ENCODE measurements at regions not wholly inside any gene's neighbourhood (a gene's known extent, or its start where the extent isn't known, plus 50 kb on each side); places are given as distances from the start of the nearest gene placed in this dataset.

- H3K27me3 ChIP-seq (ENCODE audit: control insufficient read depth, insufficient read depth, low read length), result no peaks in the 10 kb centered on the region
- FAIRE-seq, result no peak
- no peak overlapping the region for H3K4me3 ChIP-seq (ENCODE audit: low read depth, low read length)
- TF ChIP-seq, protein P1, sequence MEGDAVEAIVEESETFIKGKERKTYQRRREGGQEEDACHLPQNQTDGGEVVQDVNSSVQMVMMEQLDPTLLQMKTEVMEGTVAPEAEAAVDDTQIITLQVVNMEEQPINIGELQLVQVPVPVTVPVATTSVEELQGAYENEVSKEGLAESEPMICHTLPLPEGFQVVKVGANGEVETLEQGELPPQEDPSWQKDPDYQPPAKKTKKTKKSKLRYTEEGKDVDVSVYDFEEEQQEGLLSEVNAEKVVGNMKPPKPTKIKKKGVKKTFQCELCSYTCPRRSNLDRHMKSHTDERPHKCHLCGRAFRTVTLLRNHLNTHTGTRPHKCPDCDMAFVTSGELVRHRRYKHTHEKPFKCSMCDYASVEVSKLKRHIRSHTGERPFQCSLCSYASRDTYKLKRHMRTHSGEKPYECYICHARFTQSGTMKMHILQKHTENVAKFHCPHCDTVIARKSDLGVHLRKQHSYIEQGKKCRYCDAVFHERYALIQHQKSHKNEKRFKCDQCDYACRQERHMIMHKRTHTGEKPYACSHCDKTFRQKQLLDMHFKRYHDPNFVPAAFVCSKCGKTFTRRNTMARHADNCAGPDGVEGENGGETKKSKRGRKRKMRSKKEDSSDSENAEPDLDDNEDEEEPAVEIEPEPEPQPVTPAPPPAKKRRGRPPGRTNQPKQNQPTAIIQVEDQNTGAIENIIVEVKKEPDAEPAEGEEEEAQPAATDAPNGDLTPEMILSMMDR (IDR thresholded peaks at IDR 0.05; ENCODE audit: insufficient read depth, low read length, severe bottlenecking), result no peak
- no peak for DNase-seq (ENCODE audit: low read depth)
- H3K36me3 ChIP-seq (ENCODE audit: control insufficient read depth, insufficient read depth, low read length), result no peaks in the 10 kb centered on the region
These were observed 223.6 kb downstream of the FOXO1 start for GRCh38 chr13:40442826-40443225.

DNA sequence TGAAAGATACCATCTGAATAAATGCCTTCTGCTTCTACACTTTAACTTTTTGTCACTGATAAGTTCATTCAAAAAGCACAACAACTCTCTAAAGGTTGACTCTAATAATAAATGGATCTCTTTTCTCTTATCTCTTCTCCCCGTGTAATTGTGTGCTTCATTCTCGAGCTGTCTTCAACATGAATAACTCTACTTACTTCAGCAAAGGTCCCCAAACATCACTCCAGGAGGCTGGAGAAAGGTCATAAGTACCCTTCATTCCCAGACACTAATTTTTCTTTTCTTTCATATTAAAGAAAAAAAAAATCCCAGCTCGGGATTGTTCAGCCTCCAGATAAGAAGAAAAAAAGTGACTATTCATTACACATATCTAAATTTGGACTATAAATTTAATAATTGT is 222.2 kb downstream of the FOXO1 start:
- FAIRE-seq (no peak), DNase-seq (ENCODE audit: low read depth) (no peak)
- Histone ChIP-seq H3K36me3 (ENCODE audit: control insufficient read depth, insufficient read depth, low read length) (no peaks in the 10 kb centered on the region), H3K27me3 (ENCODE audit: control insufficient read depth, insufficient read depth, low read length) (no peaks in the 10 kb centered on the region), H3K4me3 (ENCODE audit: low read depth, low read length) (no peak overlapping the region)
- TF ChIP-seq, protein P1 (IDR thresholded peaks at IDR 0.05; ENCODE audit: insufficient read depth, low read length, severe bottlenecking), result no peak

- H3K4me3 ChIP-seq (ENCODE audit: low read depth, low read length), result no peak overlapping the region
- peak; percentile 99 for DNase-seq (ENCODE audit: low read depth)
These were observed 220.9 kb downstream of the FOXO1 start for GRCh38 chr13:40445557-40445990.

GRCh38 chr13:40446365-40446764 is 220.1 kb downstream of the FOXO1 start:
- Histone ChIP-seq H3K4me3 (ENCODE audit: low read depth, low read length) (no peak overlapping the region), H3K27me3 (ENCODE audit: control insufficient read depth, insufficient read depth, low read length) (no peaks in the 10 kb centered on the region), H3K36me3 (ENCODE audit: control insufficient read depth, insufficient read depth, low read length) (no peaks in the 10 kb centered on the region)
- FAIRE-seq, result no peak
- TF ChIP-seq, protein P1 (IDR thresholded peaks at IDR 0.05; ENCODE audit: insufficient read depth, low read length, severe bottlenecking), result no peak
- peak; percentile 57 for DNase-seq (ENCODE audit: low read depth)

More at GRCh38 chr13:40445557-40445990, 220.9 kb downstream of the FOXO1 start:
- TF ChIP-seq, protein P1 (IDR thresholded peaks at IDR 0.05; ENCODE audit: insufficient read depth, low read length, severe bottlenecking), result no peak
- FAIRE-seq, result peak; percentile 66
- H3K36me3 ChIP-seq (ENCODE audit: control insufficient read depth, insufficient read depth, low read length), result no peaks in the 10 kb centered on the region
- H3K27me3 ChIP-seq (ENCODE audit: control insufficient read depth, insufficient read depth, low read length), result no peaks in the 10 kb centered on the region

DNA sequence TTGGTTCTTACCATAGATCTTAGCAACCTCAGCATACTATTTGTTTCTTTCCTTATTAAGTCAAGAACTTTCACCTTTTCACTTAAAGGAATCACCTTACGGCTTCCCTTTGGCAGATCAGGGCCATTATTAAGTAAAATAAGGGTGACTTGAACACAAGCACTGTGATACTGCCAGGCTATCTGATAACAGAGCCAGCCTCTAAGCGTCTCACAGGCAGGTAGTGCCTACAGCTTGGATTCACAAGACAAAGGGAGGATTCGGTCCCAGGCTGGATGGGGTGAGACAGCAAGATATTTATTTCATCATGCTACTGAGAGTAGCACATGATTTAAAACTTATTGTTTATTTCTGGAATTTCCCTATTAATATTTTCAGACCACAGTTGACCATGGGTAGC is 218.6 kb downstream of the FOXO1 start:
- no peak overlapping the region for H3K4me3 ChIP-seq (ENCODE audit: low read depth, low read length)
- FAIRE-seq, result no peak
- no peak for DNase-seq (ENCODE audit: low read depth)
- TF ChIP-seq, protein P1 (IDR thresholded peaks at IDR 0.05; ENCODE audit: insufficient read depth, low read length, severe bottlenecking), result no peak
- no peaks in the 10 kb centered on the region for H3K27me3 ChIP-seq (ENCODE audit: control insufficient read depth, insufficient read depth, low read length)
- no peaks in the 10 kb centered on the region for H3K36me3 ChIP-seq (ENCODE audit: control insufficient read depth, insufficient read depth, low read length)

DNA sequence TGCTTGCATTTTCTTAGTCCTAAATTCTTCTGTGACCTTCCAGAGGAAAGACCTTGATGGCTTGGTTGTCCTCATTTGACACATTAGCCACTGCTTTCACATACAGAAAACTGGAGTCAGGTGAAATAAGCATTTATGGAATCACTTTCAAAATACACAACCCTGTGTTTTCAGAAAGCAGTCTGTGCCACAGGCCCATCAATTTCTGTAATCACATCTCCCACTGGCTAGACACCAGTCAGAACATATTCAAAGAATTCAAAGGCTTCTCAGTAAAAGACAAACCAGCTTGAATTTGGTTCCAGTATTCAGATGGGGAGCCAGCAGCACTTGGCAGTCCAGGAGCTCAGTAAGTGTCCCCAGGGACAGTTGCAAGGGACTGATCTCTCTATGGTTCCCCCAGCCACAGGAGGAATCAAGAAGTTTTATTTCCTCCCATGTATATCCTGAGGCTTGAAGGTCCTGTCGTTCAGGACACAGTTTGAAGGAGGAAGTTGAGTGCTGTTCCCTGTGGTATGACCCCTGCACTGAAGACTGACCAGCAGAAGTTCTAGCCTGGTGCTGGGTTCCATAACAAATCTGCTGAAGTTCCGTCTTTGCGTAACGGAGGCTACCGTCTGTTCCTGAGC is 214.3 kb downstream of the FOXO1 start:
- TF ChIP-seq, protein P1 (IDR thresholded peaks at IDR 0.05; ENCODE audit: insufficient read depth, low read length, severe bottlenecking), result no peak
- peak; percentile 82 for FAIRE-seq

More for the DNA sequence above, 214.3 kb downstream of the FOXO1 start:
- no peaks in the 10 kb centered on the region for H3K27me3 ChIP-seq (ENCODE audit: control insufficient read depth, insufficient read depth, low read length)
- H3K36me3 ChIP-seq (ENCODE audit: control insufficient read depth, insufficient read depth, low read length), result no peaks in the 10 kb centered on the region
- no peak for DNase-seq (ENCODE audit: low read depth)
- H3K4me3 ChIP-seq (ENCODE audit: low read depth, low read length), result no peak overlapping the region

Data from bronchial epithelial cell (primary cell).